ENCODE measurements at regions not wholly inside any gene's neighbourhood (a gene's known extent, or its start where the extent isn't known, plus 50 kb on each side); places are given as distances from the start of the nearest gene placed in this dataset.

- ATAC-seq (no peak), DNase-seq (no peak)
- Histone ChIP-seq H3K9me3 (no peaks in the 10 kb centered on the region), H3K4me1 (peaks cover 29 to 47% of the 10 kb centered on the region in 2 donors), H3K36me3 (no peaks in the 10 kb centered on the region), H3K27ac (peak overlapping the region; percentile 54 to 74), H3K27me3 (no peaks in the 10 kb centered on the region), H3K4me3 (no peak overlapping the region)
- intact Hi-C loops (cut with DNase I), result loop anchor here in 1 of 2 donors (10.0 kb wide), 1 partner anchor 73 kb away; no protein-coding TSS in a partner anchor
- no peak for TF ChIP-seq CTCF (IDR thresholded peaks at IDR 0.05)
Observed at GRCh38 chr6:11437824-11438459, 99.6 kb upstream of the TMEM170B start.

GRCh38 chr6:11436508-11437096 is 100.9 kb upstream of the TMEM170B start:
- Histone ChIP-seq H3K9me3 (no peaks in the 10 kb centered on the region), H3K27me3 (no peaks in the 10 kb centered on the region), H3K4me1 (peaks cover 29 to 60% of the 10 kb centered on the region in 2 donors), H3K4me3 (no peak overlapping the region), H3K27ac (peak overlapping the region in 1 of 2 donors; percentile 66), H3K36me3 (no peaks in the 10 kb centered on the region)
- no peak for TF ChIP-seq CTCF (IDR thresholded peaks at IDR 0.05)
- ATAC-seq, result no peak
- DNase-seq, result no peak
- intact Hi-C loops (cut with DNase I), result loop anchor here in 1 of 2 donors (10.0 kb wide), 1 partner anchor 72 kb away; no protein-coding TSS in a partner anchor

- peak overlapping the region; percentile 66 to 85 for H3K27ac ChIP-seq
- TF ChIP-seq CTCF (IDR thresholded peaks at IDR 0.05), result no peak
- no peaks in the 10 kb centered on the region for H3K36me3 ChIP-seq
- DNase-seq (peak in 2 of 4 donors; percentile 67 to 80), ATAC-seq (peak; percentile 80)
- no peaks in the 10 kb centered on the region for H3K27me3 ChIP-seq
- H3K4me1 ChIP-seq, result peaks cover 29 to 65% of the 10 kb centered on the region in 2 donors
- no peak overlapping the region for H3K4me3 ChIP-seq
- H3K9me3 ChIP-seq, result no peaks in the 10 kb centered on the region
- intact Hi-C loops (cut with DNase I), result loop anchor here in 1 of 2 donors (10.0 kb wide), 1 partner anchor 70 kb away; no protein-coding TSS in a partner anchor
Observed at GRCh38 chr6:11434565-11435326, 102.8 kb upstream of the TMEM170B start.

GRCh38 chr6:11433860-11434259 is 103.7 kb upstream of the TMEM170B start:
- H3K27ac ChIP-seq, result peak overlapping the region; percentile 66 to 85
- no peaks in the 10 kb centered on the region for H3K9me3 ChIP-seq
- DNase-seq (no peak), ATAC-seq (peak; percentile 2)
- TF ChIP-seq CTCF (IDR thresholded peaks at IDR 0.05), result no peak
- peaks cover 36 to 64% of the 10 kb centered on the region in 2 donors for H3K4me1 ChIP-seq
- intact Hi-C loops (cut with DNase I), result loop anchor here in 1 of 2 donors (10.0 kb wide), 1 partner anchor 69 kb away; no protein-coding TSS in a partner anchor
- no peaks in the 10 kb centered on the region for H3K36me3 ChIP-seq
- no peaks in the 10 kb centered on the region for H3K27me3 ChIP-seq
- no peak overlapping the region for H3K4me3 ChIP-seq
